HUES48 (cell line): ENCODE measurements at regions not wholly inside any gene's neighbourhood (a gene's known extent, or its start where the extent isn't known, plus 50 kb on each side); places are given as distances from the start of the nearest gene placed in this dataset.

ENCODE experiments used
- H3K27ac ChIP-seq: one replicate; pipeline ENCODE4 v1.7.0; 2013; ENCODE audit warnings: low read depth, low read length, inconsistent platforms
- H3K27me3 ChIP-seq: 2 replicates; pipeline ENCODE4 v1.6.1; 2013; ENCODE audit warnings: mild to moderate bottlenecking, low read length; ENCODE audit not compliant: control insufficient read depth, insufficient read depth
- H3K36me3 ChIP-seq: 2 replicates; pipeline ENCODE4 v1.6.1; 2013; ENCODE audit warnings: low read length; ENCODE audit not compliant: control insufficient read depth, insufficient read depth
- H3K4me1 ChIP-seq: 2 replicates; pipeline ENCODE4 v1.6.1; 2013; ENCODE audit warnings: mild to moderate bottlenecking, low read length; ENCODE audit not compliant: control insufficient read depth, insufficient read depth
- H3K4me3 ChIP-seq: 2 replicates; pipeline ENCODE4 v1.5.1; 2013; ENCODE audit warnings: mild to moderate bottlenecking, low read depth, low read length
- H3K9ac ChIP-seq: 2 replicates; pipeline ENCODE4 v1.6.1; 2013; ENCODE audit warnings: mild to moderate bottlenecking, low read depth, low read length, moderate library complexity
- H3K9me3 ChIP-seq: 2 replicates; pipeline ENCODE4 v1.6.1; 2013; ENCODE audit warnings: low read length; ENCODE audit not compliant: control insufficient read depth, insufficient read depth

GRCh38 chr12:127678945-127679344 lies 588.0 kb upstream of the TMEM132C start:
- H3K9ac ChIP-seq = no peak overlapping the region
- H3K27me3 ChIP-seq = no peaks in the 10 kb centered on the region
- no peaks in the 10 kb centered on the region for H3K4me1 ChIP-seq
- H3K9me3 ChIP-seq = no peaks in the 10 kb centered on the region
- H3K27ac ChIP-seq = no peak overlapping the region
- no peaks in the 10 kb centered on the region for H3K36me3 ChIP-seq
- H3K4me3 ChIP-seq = no peak overlapping the region

- H3K9ac ChIP-seq = no peak overlapping the region
- no peaks in the 10 kb centered on the region for H3K27me3 ChIP-seq
- no peaks in the 10 kb centered on the region for H3K4me1 ChIP-seq
- no peaks in the 10 kb centered on the region for H3K9me3 ChIP-seq
- no peak overlapping the region for H3K27ac ChIP-seq
- H3K4me3 ChIP-seq = no peak overlapping the region
- no peaks in the 10 kb centered on the region for H3K36me3 ChIP-seq
Observed at GRCh38 chr12:127680516-127680915, 586.5 kb upstream of the TMEM132C start.

- H3K27ac ChIP-seq = no peak overlapping the region
- H3K4me3 ChIP-seq = no peak overlapping the region
- H3K9ac ChIP-seq = no peak overlapping the region
- no peaks in the 10 kb centered on the region for H3K9me3 ChIP-seq
- peaks cover 7% of the 10 kb centered on the region for H3K4me1 ChIP-seq
- H3K36me3 ChIP-seq = no peaks in the 10 kb centered on the region
- H3K27me3 ChIP-seq = no peaks in the 10 kb centered on the region
Observed at GRCh38 chr12:127681151-127681754, 585.7 kb upstream of the TMEM132C start.

GRCh38 chr12:127685491-127685890 lies 581.5 kb upstream of the TMEM132C start:
- no peaks in the 10 kb centered on the region for H3K9me3 ChIP-seq
- no peaks in the 10 kb centered on the region for H3K36me3 ChIP-seq

GRCh38 chr12:127685931-127686330 lies 581.0 kb upstream of the TMEM132C start:
- Histone ChIP-seq H3K27ac (no peak overlapping the region), H3K27me3 (no peaks in the 10 kb centered on the region), H3K36me3 (no peaks in the 10 kb centered on the region), H3K4me3 (no peak overlapping the region), H3K9me3 (no peaks in the 10 kb centered on the region), H3K9ac (no peak overlapping the region), H3K4me1 (peaks cover 20% of the 10 kb centered on the region)

More at GRCh38 chr12:127685491-127685890, 581.5 kb upstream of the TMEM132C start:
- Histone ChIP-seq H3K27me3 (no peaks in the 10 kb centered on the region), H3K9ac (no peak overlapping the region), H3K4me3 (no peak overlapping the region), H3K4me1 (peaks cover 20% of the 10 kb centered on the region), H3K27ac (no peak overlapping the region)

- Histone ChIP-seq H3K27ac (no peak overlapping the region), H3K4me1 (peaks cover 20% of the 10 kb centered on the region), H3K9me3 (no peaks in the 10 kb centered on the region), H3K36me3 (no peaks in the 10 kb centered on the region), H3K27me3 (no peaks in the 10 kb centered on the region), H3K9ac (no peak overlapping the region), H3K4me3 (no peak overlapping the region)
Observed at GRCh38 chr12:127687181-127687580, 579.8 kb upstream of the TMEM132C start.

GRCh38 chr12:127688906-127689428 lies 578.0 kb upstream of the TMEM132C start:
- H3K27ac ChIP-seq = no peak overlapping the region
- no peaks in the 10 kb centered on the region for H3K27me3 ChIP-seq
- H3K36me3 ChIP-seq = no peaks in the 10 kb centered on the region
- H3K4me1 ChIP-seq = peaks cover 25% of the 10 kb centered on the region
- no peaks in the 10 kb centered on the region for H3K9me3 ChIP-seq
- H3K9ac ChIP-seq = no peak overlapping the region
- H3K4me3 ChIP-seq = no peak overlapping the region

GRCh38 chr12:127690161-127690560 lies 576.8 kb upstream of the TMEM132C start:
- H3K36me3 ChIP-seq = no peaks in the 10 kb centered on the region

GRCh38 chr12:127696963-127697362 lies 570.0 kb upstream of the TMEM132C start:
- Histone ChIP-seq H3K27me3 (no peaks in the 10 kb centered on the region), H3K27ac (no peak overlapping the region), H3K9ac (no peak overlapping the region), H3K36me3 (no peaks in the 10 kb centered on the region), H3K4me3 (no peak overlapping the region), H3K4me1 (peaks cover 6% of the 10 kb centered on the region; the same call in 1 of the 2 replicates), H3K9me3 (no peaks in the 10 kb centered on the region)

More at GRCh38 chr12:127690161-127690560, 576.8 kb upstream of the TMEM132C start:
- Histone ChIP-seq H3K4me1 (peaks cover 25% of the 10 kb centered on the region), H3K9ac (no peak overlapping the region), H3K9me3 (no peaks in the 10 kb centered on the region), H3K27me3 (no peaks in the 10 kb centered on the region), H3K4me3 (no peak overlapping the region), H3K27ac (no peak overlapping the region)

GRCh38 chr12:127703026-127703425 lies 563.9 kb upstream of the TMEM132C start:
- Histone ChIP-seq H3K4me3 (no peak overlapping the region), H3K4me1 (no peaks in the 10 kb centered on the region), H3K9ac (no peak overlapping the region), H3K27me3 (no peaks in the 10 kb centered on the region), H3K27ac (no peak overlapping the region), H3K9me3 (no peaks in the 10 kb centered on the region), H3K36me3 (no peaks in the 10 kb centered on the region)

GRCh38 chr12:127711108-127711507 lies 555.9 kb upstream of the TMEM132C start:
- Histone ChIP-seq H3K36me3 (no peaks in the 10 kb centered on the region), H3K9me3 (no peaks in the 10 kb centered on the region), H3K4me1 (peaks cover 10% of the 10 kb centered on the region; the same call in 1 of the 2 replicates), H3K27me3 (no peaks in the 10 kb centered on the region), H3K9ac (no peak overlapping the region), H3K4me3 (no peak overlapping the region), H3K27ac (no peak overlapping the region)
